HG03460 (cell line): ENCODE measurements at regions not wholly inside any gene's neighbourhood (a gene's known extent, or its start where the extent isn't known, plus 50 kb on each side); places are given as distances from the start of the nearest gene placed in this dataset.
"Not testable (repeated sequence)": the region's sequence is repeated elsewhere in the genome, so short reads cannot be mapped to it uniquely, and the experiment has no call there.

Experiments
- ATAC-seq: cut with Tn5 transposase; IDR thresholded peaks from one replicate; pipeline ENCODE4 v1.9.1; 2021; ENCODE audit not compliant: unreplicated experiment

- ATAC-seq = no peak
Measured at GRCh38 chr15:39508536-39508935, 72.3 kb upstream of the THBS1 start.

GRCh38 chr15:39510001-39510701 is 70.7 kb upstream of the THBS1 start:
- ATAC-seq = no peak

- no peak for ATAC-seq
Measured at GRCh38 chr15:39511000-39511915, 69.6 kb upstream of the THBS1 start.

GRCh38 chr15:39511916-39512260 is 69.0 kb upstream of the THBS1 start:
- no peak for ATAC-seq

- ATAC-seq = no peak
Measured at GRCh38 chr15:39512643-39513042, 68.2 kb upstream of the THBS1 start.

GRCh38 chr15:39513936-39514335 is 66.9 kb upstream of the THBS1 start:
- ATAC-seq = no peak

GRCh38 chr15:39514933-39515332 is 65.9 kb upstream of the THBS1 start:
- no peak for ATAC-seq

- ATAC-seq = no peak
Measured at GRCh38 chr15:39515765-39516164, 65.1 kb upstream of the THBS1 start.

GRCh38 chr15:39517122-39517855 is 63.6 kb upstream of the THBS1 start:
- no peak for ATAC-seq

GRCh38 chr15:39523968-39524367 is 56.9 kb upstream of the THBS1 start:
- ATAC-seq = not testable (repeated sequence)

- no peak for ATAC-seq
Measured at GRCh38 chr15:39529457-39529856, 51.4 kb upstream of the THBS1 start.

- ATAC-seq = no peak
Measured at GRCh38 chr15:39530480-39531342, 50.2 kb upstream of the THBS1 start.
